PC-3 (cell line): ENCODE measurements at regions not wholly inside any gene's neighbourhood (a gene's known extent, or its start where the extent isn't known, plus 50 kb on each side); places are given as distances from the start of the nearest gene placed in this dataset.

ENCODE experiments used
- EZH2phosphoT487 ChIP-seq: fragments of 300-600 bp; sonication (generic); IDR thresholded peaks from 2 replicates; pipeline ENCODE4 v1.6.1; 2018; ENCODE audit warnings: mild to moderate bottlenecking, antibody characterized with exemption, low read length, borderline replicate concordance
- TF ChIP-seq, protein P1 (sequence below): fragments of 300-600 bp; sonication (generic); conservative IDR thresholded peaks from 2 replicates; pipeline ENCODE4 v1.5.1; 2017; ENCODE audit warnings: antibody characterized with exemption, low read depth, mild to moderate bottlenecking, low read length

- TF ChIP-seq, protein P1, sequence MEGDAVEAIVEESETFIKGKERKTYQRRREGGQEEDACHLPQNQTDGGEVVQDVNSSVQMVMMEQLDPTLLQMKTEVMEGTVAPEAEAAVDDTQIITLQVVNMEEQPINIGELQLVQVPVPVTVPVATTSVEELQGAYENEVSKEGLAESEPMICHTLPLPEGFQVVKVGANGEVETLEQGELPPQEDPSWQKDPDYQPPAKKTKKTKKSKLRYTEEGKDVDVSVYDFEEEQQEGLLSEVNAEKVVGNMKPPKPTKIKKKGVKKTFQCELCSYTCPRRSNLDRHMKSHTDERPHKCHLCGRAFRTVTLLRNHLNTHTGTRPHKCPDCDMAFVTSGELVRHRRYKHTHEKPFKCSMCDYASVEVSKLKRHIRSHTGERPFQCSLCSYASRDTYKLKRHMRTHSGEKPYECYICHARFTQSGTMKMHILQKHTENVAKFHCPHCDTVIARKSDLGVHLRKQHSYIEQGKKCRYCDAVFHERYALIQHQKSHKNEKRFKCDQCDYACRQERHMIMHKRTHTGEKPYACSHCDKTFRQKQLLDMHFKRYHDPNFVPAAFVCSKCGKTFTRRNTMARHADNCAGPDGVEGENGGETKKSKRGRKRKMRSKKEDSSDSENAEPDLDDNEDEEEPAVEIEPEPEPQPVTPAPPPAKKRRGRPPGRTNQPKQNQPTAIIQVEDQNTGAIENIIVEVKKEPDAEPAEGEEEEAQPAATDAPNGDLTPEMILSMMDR: no peak
- no peak for TF ChIP-seq EZH2phosphoT487
Observed at GRCh38 chr12:63354969-63355368, 204.0 kb upstream of the AVPR1A start.
